Liver (tissue), 7 donors: ENCODE measurements at regions not wholly inside any gene's neighbourhood (a gene's known extent, or its start where the extent isn't known, plus 50 kb on each side); places are given as distances from the start of the nearest gene placed in this dataset.

ENCODE experiments used
- DNase-seq: peaks from one replicate; pipeline ENCODE4 v3.0.0-alpha.2; 2017; ENCODE audit warnings: low spot score
- H3K27ac ChIP-seq, 2 donors: one replicate each; pipeline ENCODE4 v1.7.0; 2013; ENCODE audit warnings: inconsistent platforms in 2 of 2, low read length in 2 of 2, control low read depth in 1 of 2, low read depth in 1 of 2, mild to moderate bottlenecking in 1 of 2
- H3K27me3 ChIP-seq, 4 donors: one replicate each; pipeline versions ENCODE4 v1.6.1 to v1.7.0; 2013; ENCODE audit warnings: low read length in 3 of 4, inconsistent platforms in 1 of 4, mild to moderate bottlenecking in 1 of 4, moderate library complexity in 1 of 4; ENCODE audit not compliant: control insufficient read depth in 4 of 4, insufficient read depth in 4 of 4
- H3K36me3 ChIP-seq, 4 donors: one replicate each; pipeline versions ENCODE4 v1.6.1 to v1.7.0; 2013; ENCODE audit warnings: low read length in 3 of 4, mild to moderate bottlenecking in 3 of 4, low read depth in 1 of 4, moderate library complexity in 1 of 4; ENCODE audit not compliant: control insufficient read depth in 4 of 4, insufficient read depth in 3 of 4
- H3K4me1 ChIP-seq, 4 donors: one replicate each; pipeline versions ENCODE4 v1.6.1 to v1.7.0; 2013; ENCODE audit warnings: low read length in 3 of 4, mild to moderate bottlenecking in 3 of 4, moderate library complexity in 1 of 4; ENCODE audit not compliant: control insufficient read depth in 4 of 4, insufficient read depth in 4 of 4
- H3K4me3 ChIP-seq, 3 donors: one replicate each; pipeline versions ENCODE4 v1.6.1 to v1.7.0; 2013; ENCODE audit warnings: low read length in 3 of 3, control low read depth in 1 of 3, low read depth in 1 of 3, mild to moderate bottlenecking in 1 of 3
- H3K9ac ChIP-seq, 2 donors: one replicate each; pipeline ENCODE4 v1.7.0; 2013; ENCODE audit warnings: low read length in 2 of 2, mild to moderate bottlenecking in 2 of 2, moderate library complexity in 2 of 2, control low read depth in 1 of 2, low read depth in 1 of 2
- H3K9me3 ChIP-seq, 4 donors: one replicate each; pipeline versions ENCODE4 v1.6.1 to v1.7.0; 2013; ENCODE audit warnings: low read length in 3 of 4; ENCODE audit not compliant: control insufficient read depth in 4 of 4
- ATF3 ChIP-seq: IDR thresholded peaks from 2 replicates; pipeline ENCODE4 v1.6.1; 2016; ENCODE audit warnings: antibody characterized with exemption
- EGR1 ChIP-seq, 2 donors: IDR thresholded peaks; 2 replicates each; pipeline ENCODE4 v1.6.1; 2016 to 2018; ENCODE audit warnings: antibody characterized with exemption in 2 of 2, low read depth in 2 of 2
- FOXA1 ChIP-seq: IDR thresholded peaks from 2 replicates; pipeline ENCODE4 v1.6.1; 2016; ENCODE audit warnings: antibody characterized with exemption
- GABPA ChIP-seq, 2 donors: IDR thresholded peaks in 1 of 2; conservative IDR thresholded peaks in 1 of 2; 2 replicates each; pipeline ENCODE4 v1.6.1; 2016; ENCODE audit warnings: antibody characterized with exemption in 2 of 2, mild to moderate bottlenecking in 1 of 2, moderate library complexity in 1 of 2
- HNF4A ChIP-seq, 2 donors: conservative IDR thresholded peaks; 2 replicates each; pipeline ENCODE4 v1.6.1; 2016; ENCODE audit warnings: antibody characterized with exemption in 2 of 2, mild to moderate bottlenecking in 2 of 2
- HNF4G ChIP-seq: IDR thresholded peaks from 2 replicates; pipeline ENCODE4 v1.6.1; 2016; ENCODE audit warnings: antibody characterized with exemption
- JUND ChIP-seq, 2 donors: IDR thresholded peaks; 2 replicates each; pipeline ENCODE4 v1.6.1; 2016; ENCODE audit warnings: antibody characterized with exemption in 2 of 2
- NR2F2 ChIP-seq: IDR thresholded peaks from 2 replicates; pipeline ENCODE4 v1.6.1; 2016; ENCODE audit warnings: antibody characterized with exemption
- RAD21 ChIP-seq, 2 donors: IDR thresholded peaks; 2 replicates each; pipeline ENCODE4 v1.6.1; 2016; ENCODE audit warnings: antibody characterized with exemption in 2 of 2, mild to moderate bottlenecking in 2 of 2
- RXRA ChIP-seq, 2 donors: IDR thresholded peaks; 2 replicates each; pipeline ENCODE4 v1.6.1; 2017 to 2018; ENCODE audit warnings: antibody characterized with exemption in 2 of 2, mild to moderate bottlenecking in 1 of 2
- SP1 ChIP-seq: IDR thresholded peaks from 2 replicates; pipeline ENCODE4 v1.6.1; 2018; ENCODE audit warnings: antibody characterized with exemption, mild to moderate bottlenecking
- TAF1 ChIP-seq: conservative IDR thresholded peaks from 2 replicates; pipeline ENCODE4 v1.6.1; 2016; ENCODE audit warnings: antibody characterized with exemption, mild to moderate bottlenecking
- YY1 ChIP-seq: IDR thresholded peaks from 2 replicates; pipeline ENCODE4 v1.6.1; 2016; ENCODE audit warnings: antibody characterized with exemption, mild to moderate bottlenecking
- WGBS: extraction: QIAGEN DNeasy Blood & Tissue Kit; methylation state at CpG from one replicate; pipeline ENCODE4 v1.1.7; 2013; 5-methylcytosine and 5-hydroxymethylcytosine counted together
- TF ChIP-seq, protein P1 (sequence below): IDR thresholded peaks from 2 replicates; pipeline ENCODE4 v1.6.1; 2016; ENCODE audit warnings: antibody characterized with exemption, mild to moderate bottlenecking
- TF ChIP-seq, protein P2 (sequence below): IDR thresholded peaks from 2 replicates; pipeline ENCODE4 v1.6.1; 2016; ENCODE audit warnings: antibody characterized with exemption
- TF ChIP-seq, protein P3 (sequence below): IDR thresholded peaks from 2 replicates; pipeline ENCODE4 v1.6.1; 2016; ENCODE audit warnings: antibody characterized with exemption
- donor health status: healthy.
- donor health status: healthy.
- donor health status: healthy.
- donor health status: healthy.

DNA sequence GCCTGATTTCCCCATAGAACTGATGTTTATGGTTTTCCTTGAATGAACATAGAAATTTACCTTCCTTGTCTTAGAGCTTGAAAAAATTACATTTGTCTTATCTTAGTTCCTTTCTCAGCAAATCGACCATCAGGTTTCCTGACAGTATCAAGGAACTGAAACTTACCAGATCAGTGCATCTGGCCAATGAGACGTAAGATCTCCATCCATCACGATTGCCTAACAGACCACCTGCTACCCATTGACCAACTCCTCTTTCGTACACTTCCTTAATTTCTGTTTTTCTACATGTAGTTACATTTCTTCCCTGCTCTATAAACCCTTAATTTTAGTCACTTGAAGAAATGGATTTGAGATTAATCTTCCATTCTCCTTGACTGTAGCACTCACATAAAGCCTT lies 57.4 kb upstream of the TMPRSS15 start:
- H3K4me3 ChIP-seq = no peak overlapping the region
- no peak overlapping the region for H3K9ac ChIP-seq
- WGBS = 51% methylated on average over 4 of the region's 4 CpGs
- H3K27me3 ChIP-seq = peaks cover 0 to 3% (median 0%) of the 10 kb centered on the region in 4 donors
- H3K27ac ChIP-seq = no peak overlapping the region
- no peak for DNase-seq
- H3K9me3 ChIP-seq = no peaks in the 10 kb centered on the region
- H3K4me1 ChIP-seq = no peaks in the 10 kb centered on the region
- H3K36me3 ChIP-seq = no peaks in the 10 kb centered on the region
- TF ChIP-seq RXRA (IDR thresholded peaks at IDR 0.05) (no peak), RAD21 (IDR thresholded peaks at IDR 0.05) (no peak), NR2F2 (no peak), TAF1 (no peak), FOXA1 (no peak), ATF3 (no peak), YY1 (no peak), HNF4G (no peak), HNF4A (conservative IDR thresholded peaks at IDR 0.05) (no peak)
- TF ChIP-seq, protein P1, sequence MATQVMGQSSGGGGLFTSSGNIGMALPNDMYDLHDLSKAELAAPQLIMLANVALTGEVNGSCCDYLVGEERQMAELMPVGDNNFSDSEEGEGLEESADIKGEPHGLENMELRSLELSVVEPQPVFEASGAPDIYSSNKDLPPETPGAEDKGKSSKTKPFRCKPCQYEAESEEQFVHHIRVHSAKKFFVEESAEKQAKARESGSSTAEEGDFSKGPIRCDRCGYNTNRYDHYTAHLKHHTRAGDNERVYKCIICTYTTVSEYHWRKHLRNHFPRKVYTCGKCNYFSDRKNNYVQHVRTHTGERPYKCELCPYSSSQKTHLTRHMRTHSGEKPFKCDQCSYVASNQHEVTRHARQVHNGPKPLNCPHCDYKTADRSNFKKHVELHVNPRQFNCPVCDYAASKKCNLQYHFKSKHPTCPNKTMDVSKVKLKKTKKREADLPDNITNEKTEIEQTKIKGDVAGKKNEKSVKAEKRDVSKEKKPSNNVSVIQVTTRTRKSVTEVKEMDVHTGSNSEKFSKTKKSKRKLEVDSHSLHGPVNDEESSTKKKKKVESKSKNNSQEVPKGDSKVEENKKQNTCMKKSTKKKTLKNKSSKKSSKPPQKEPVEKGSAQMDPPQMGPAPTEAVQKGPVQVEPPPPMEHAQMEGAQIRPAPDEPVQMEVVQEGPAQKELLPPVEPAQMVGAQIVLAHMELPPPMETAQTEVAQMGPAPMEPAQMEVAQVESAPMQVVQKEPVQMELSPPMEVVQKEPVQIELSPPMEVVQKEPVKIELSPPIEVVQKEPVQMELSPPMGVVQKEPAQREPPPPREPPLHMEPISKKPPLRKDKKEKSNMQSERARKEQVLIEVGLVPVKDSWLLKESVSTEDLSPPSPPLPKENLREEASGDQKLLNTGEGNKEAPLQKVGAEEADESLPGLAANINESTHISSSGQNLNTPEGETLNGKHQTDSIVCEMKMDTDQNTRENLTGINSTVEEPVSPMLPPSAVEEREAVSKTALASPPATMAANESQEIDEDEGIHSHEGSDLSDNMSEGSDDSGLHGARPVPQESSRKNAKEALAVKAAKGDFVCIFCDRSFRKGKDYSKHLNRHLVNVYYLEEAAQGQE = no peak
- TF ChIP-seq, protein P2, sequence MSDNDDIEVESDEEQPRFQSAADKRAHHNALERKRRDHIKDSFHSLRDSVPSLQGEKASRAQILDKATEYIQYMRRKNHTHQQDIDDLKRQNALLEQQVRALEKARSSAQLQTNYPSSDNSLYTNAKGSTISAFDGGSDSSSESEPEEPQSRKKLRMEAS = no peak
- TF ChIP-seq, protein P3, sequence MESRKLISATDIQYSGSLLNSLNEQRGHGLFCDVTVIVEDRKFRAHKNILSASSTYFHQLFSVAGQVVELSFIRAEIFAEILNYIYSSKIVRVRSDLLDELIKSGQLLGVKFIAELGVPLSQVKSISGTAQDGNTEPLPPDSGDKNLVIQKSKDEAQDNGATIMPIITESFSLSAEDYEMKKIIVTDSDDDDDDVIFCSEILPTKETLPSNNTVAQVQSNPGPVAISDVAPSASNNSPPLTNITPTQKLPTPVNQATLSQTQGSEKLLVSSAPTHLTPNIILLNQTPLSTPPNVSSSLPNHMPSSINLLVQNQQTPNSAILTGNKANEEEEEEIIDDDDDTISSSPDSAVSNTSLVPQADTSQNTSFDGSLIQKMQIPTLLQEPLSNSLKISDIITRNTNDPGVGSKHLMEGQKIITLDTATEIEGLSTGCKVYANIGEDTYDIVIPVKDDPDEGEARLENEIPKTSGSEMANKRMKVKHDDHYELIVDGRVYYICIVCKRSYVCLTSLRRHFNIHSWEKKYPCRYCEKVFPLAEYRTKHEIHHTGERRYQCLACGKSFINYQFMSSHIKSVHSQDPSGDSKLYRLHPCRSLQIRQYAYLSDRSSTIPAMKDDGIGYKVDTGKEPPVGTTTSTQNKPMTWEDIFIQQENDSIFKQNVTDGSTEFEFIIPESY = no peak

DNA sequence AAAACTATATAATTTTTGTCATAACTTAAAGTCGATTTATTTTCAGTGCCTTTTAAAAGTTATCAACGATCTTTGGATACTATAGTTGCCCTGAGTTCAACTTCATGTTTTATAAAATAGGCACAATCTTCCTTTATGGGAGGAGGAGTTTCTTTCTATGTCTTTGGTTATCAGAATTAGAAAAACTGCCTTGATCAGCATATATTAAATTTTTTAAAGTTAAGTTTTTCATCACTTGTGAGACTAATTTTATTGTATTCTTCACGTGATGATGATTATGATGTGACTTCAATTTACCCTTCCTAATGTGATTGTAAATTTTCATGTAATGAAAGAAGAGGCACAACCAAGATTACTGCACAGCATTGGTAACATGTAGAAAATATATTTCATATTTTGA lies 58.2 kb upstream of the TMPRSS15 start:
- no peaks in the 10 kb centered on the region for H3K9me3 ChIP-seq
- H3K27me3 ChIP-seq = peaks cover 0 to 3% (median 0%) of the 10 kb centered on the region in 4 donors
- no peaks in the 10 kb centered on the region for H3K4me1 ChIP-seq
- no peak for DNase-seq
- H3K27ac ChIP-seq = no peak overlapping the region
- TF ChIP-seq GABPA (IDR thresholded peaks at IDR 0.05 in 1 of 2, conservative IDR thresholded peaks at IDR 0.05 in 1 of 2) (no peak), JUND (IDR thresholded peaks at IDR 0.05) (no peak), TAF1 (no peak), NR2F2 (no peak), RXRA (IDR thresholded peaks at IDR 0.05) (no peak), RAD21 (IDR thresholded peaks at IDR 0.05) (no peak), YY1 (no peak), HNF4A (conservative IDR thresholded peaks at IDR 0.05) (no peak), SP1 (no peak), EGR1 (IDR thresholded peaks at IDR 0.05; ENCODE audit: low read depth in 2 of 2) (no peak)
- TF ChIP-seq, protein P2 = no peak
- TF ChIP-seq, protein P1 = no peak
- TF ChIP-seq, protein P3 = no peak
- 71% methylated on average over 3 of the region's 3 CpGs for WGBS
- no peaks in the 10 kb centered on the region for H3K36me3 ChIP-seq
- H3K9ac ChIP-seq = no peak overlapping the region
- no peak overlapping the region for H3K4me3 ChIP-seq
